ENCODE measurements at regions not wholly inside any gene's neighbourhood (a gene's known extent, or its start where the extent isn't known, plus 50 kb on each side); places are given as distances from the start of the nearest gene placed in this dataset.
"Not testable (repeated sequence)": the region's sequence is repeated elsewhere in the genome, so short reads cannot be mapped to it uniquely, and the experiment has no call there.

- DNase-seq: no peak
Measured at GRCh38 chrY:7796128-7796527, 884.6 kb upstream of the AMELY start.

- peak; percentile 75 for DNase-seq
Measured at GRCh38 chrY:7794441-7794840, 882.9 kb upstream of the AMELY start.

GRCh38 chrY:7793989-7794388 lies 882.4 kb upstream of the AMELY start:
- peak; percentile 12 for DNase-seq

GRCh38 chrY:7792431-7792830 lies 880.9 kb upstream of the AMELY start:
- DNase-seq: no peak

- no peak for DNase-seq
Measured at GRCh38 chrY:7781501-7781900, 869.9 kb upstream of the AMELY start.

GRCh38 chrY:7775436-7775835 lies 863.9 kb upstream of the AMELY start:
- DNase-seq: not testable (repeated sequence)

GRCh38 chrY:7771771-7772170 lies 860.2 kb upstream of the AMELY start:
- DNase-seq: no peak

- DNase-seq: peak; percentile 1
Measured at GRCh38 chrY:7769790-7770375, 858.3 kb upstream of the AMELY start.

GRCh38 chrY:7768901-7769300 lies 857.3 kb upstream of the AMELY start:
- no peak for DNase-seq

- DNase-seq: no peak
Measured at GRCh38 chrY:7753711-7754110, 842.2 kb upstream of the AMELY start.

- DNase-seq: no peak
Measured at GRCh38 chrY:7746781-7747180, 835.2 kb upstream of the AMELY start.

- no peak for DNase-seq
Measured at GRCh38 chrY:7745581-7745901, 834.0 kb upstream of the AMELY start.

- peak; percentile 20 for DNase-seq
Measured at GRCh38 chrY:7744691-7745580, 833.4 kb upstream of the AMELY start.

GRCh38 chrY:7736847-7737365 lies 825.4 kb upstream of the AMELY start:
- DNase-seq: no peak

GRCh38 chrY:7731651-7732050 lies 820.1 kb upstream of the AMELY start:
- DNase-seq: no peak

- DNase-seq: no peak
Measured at GRCh38 chrY:7730664-7731063, 819.1 kb upstream of the AMELY start.

GRCh38 chrY:7730071-7730470 lies 818.5 kb upstream of the AMELY start:
- peak; percentile 20 for DNase-seq

GRCh38 chrY:7729318-7730011 lies 817.9 kb upstream of the AMELY start:
- DNase-seq: peak; percentile 70

GRCh38 chrY:7728935-7729317 lies 817.4 kb upstream of the AMELY start:
- peak; percentile 11 for DNase-seq

- DNase-seq: no peak
Measured at GRCh38 chrY:7725791-7726460, 814.4 kb upstream of the AMELY start.

GRCh38 chrY:7723991-7724632 lies 812.6 kb upstream of the AMELY start:
- no peak for DNase-seq

GRCh38 chrY:7723127-7723526 lies 811.6 kb upstream of the AMELY start:
- no peak for DNase-seq

GRCh38 chrY:7722566-7722965 lies 811.0 kb upstream of the AMELY start:
- DNase-seq: no peak
